Testis (tissue), 2 donors: ENCODE measurements at regions not wholly inside any gene's neighbourhood (a gene's known extent, or its start where the extent isn't known, plus 50 kb on each side); places are given as distances from the start of the nearest gene placed in this dataset.

Source experiments
- CTCF ChIP-seq, 3 experiments: fragments of 450-650 bp in 2 of 3; fragments of 200-600 bp in 1 of 3; sonication (generic) in 1 of 3; IDR thresholded peaks; one replicate each; pipeline ENCODE4 v1.5.1; 2016 to 2019; ENCODE audit warnings: antibody characterized with exemption in 3 of 3, mild to moderate bottlenecking in 2 of 3, moderate library complexity in 1 of 3
- POLR2A ChIP-seq: fragments of 450-650 bp; IDR thresholded peaks from one replicate; pipeline ENCODE4 v1.6.1; 2017; ENCODE audit warnings: antibody characterized with exemption, mild to moderate bottlenecking, moderate library complexity

- TF ChIP-seq CTCF (IDR thresholded peaks at IDR 0.05) (no peak), POLR2A (no peak)
Observed at GRCh38 chr9:99557816-99558215, 263.9 kb upstream of the NR4A3 start.
